ENCODE measurements at regions not wholly inside any gene's neighbourhood (a gene's known extent, or its start where the extent isn't known, plus 50 kb on each side); places are given as distances from the start of the nearest gene placed in this dataset.

- ChIA-PET POLR2A (no interaction called here), CTCF (no interaction called here)
Measured at GRCh38 chr4:162408309-162408708, 244.5 kb upstream of the FSTL5 start.

- ChIA-PET POLR2A (no interaction called here), CTCF (no interaction called here)
Measured at GRCh38 chr4:162406637-162407365, 243.0 kb upstream of the FSTL5 start.

DNA sequence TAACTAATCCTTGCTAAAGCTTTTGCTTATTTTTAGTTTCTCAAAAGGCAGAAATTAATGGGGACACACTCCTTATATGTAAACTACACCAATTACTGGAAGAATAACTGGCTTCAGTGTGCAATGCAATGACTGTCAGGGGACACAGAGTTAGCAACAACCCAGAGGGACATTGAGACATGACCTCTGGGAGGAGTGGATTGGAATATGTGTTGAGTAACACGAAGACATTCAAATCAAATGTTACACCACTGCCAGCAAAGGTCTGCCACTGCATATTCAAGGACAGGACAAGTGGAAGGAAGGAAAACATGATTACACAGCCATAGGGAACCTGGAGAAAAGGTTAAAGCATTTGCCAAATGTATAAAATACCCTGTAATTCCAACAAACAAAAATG is 240.1 kb upstream of the FSTL5 start:
- POLR2A ChIA-PET = no interaction called here
- CTCF ChIA-PET = no interaction called here

- POLR2A ChIA-PET = no interaction called here
- CTCF ChIA-PET = no interaction called here
Measured at GRCh38 chr4:162403419-162403818, 239.6 kb upstream of the FSTL5 start.

GRCh38 chr4:162401021-162401420 is 237.2 kb upstream of the FSTL5 start:
- POLR2A ChIA-PET = no interaction called here
- CTCF ChIA-PET = no interaction called here

- POLR2A ChIA-PET = no interaction called here
- CTCF ChIA-PET = no interaction called here
Measured at GRCh38 chr4:162392946-162393345, 229.1 kb upstream of the FSTL5 start.

DNA sequence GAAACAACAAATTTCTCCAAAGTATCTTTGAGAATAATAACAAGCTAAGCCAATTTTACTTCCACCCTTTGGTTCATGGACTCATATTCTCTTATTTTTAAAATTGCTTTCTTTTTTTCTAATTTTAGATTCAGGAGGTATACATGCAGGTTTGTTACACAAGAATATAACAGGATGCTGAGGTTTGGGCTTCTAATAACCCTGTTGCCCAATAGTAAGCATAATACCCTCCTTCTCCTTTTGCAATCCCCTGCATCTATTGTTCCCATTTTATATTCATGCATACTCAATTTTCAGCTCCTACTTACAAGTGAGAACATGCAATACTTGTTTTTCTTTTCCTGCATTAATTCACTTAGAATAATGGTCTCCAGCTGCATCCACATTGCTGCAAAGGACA is 202.3 kb upstream of the FSTL5 start:
- CTCF ChIA-PET = no interaction called here
- POLR2A ChIA-PET = no interaction called here

- ChIA-PET POLR2A (no interaction called here), CTCF (no interaction called here)
Measured at GRCh38 chr4:162364651-162365050, 200.9 kb upstream of the FSTL5 start.

GRCh38 chr4:162360369-162361149 is 196.8 kb upstream of the FSTL5 start:
- POLR2A ChIA-PET = no interaction called here
- CTCF ChIA-PET = no interaction called here

DNA sequence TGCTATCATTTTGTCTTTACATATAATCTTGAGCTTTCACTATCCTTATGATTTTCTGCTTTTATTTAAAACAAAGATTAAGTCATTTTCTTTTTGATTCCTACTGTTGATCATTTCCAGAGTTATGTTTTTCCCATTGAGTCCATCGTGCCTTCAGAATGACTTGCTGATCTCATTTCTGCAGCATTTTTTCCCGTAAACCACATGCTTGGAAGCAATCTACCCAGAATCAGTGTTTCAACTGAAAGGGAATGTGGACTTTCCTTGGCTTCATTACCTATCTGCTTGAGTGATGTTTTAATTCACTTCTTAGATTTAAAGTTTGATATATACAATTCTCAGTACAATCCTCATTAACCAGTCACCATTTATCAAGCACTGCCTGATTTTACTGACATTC is 192.4 kb upstream of the FSTL5 start:
- CTCF ChIA-PET = no interaction called here
- POLR2A ChIA-PET = no interaction called here

DNA sequence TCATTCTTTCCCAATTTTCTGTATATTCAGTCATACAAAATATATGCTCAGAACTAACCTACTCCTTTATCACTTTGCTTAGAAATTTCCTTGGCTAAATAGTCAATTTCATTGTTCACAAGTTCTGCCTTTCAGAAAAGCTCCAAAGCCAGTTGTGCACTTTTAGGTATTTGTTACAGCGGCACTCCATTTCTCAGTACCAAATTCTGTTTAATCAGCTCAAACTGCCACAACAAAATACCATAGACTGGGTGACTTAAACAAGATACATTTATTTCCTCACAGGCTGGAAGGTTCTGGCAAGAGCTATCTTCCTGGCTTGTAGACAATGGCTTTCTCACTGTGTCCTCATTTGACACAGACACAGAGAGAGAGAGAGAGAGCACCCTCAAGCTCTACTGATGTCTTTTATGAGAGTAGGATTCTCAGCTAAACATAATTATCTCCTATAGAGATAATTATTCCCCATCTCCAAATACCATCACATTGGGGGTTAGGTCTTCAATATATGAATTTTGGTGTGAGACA is 188.8 kb upstream of the FSTL5 start:
- ChIA-PET POLR2A (no interaction called here), CTCF (no interaction called here)

DNA sequence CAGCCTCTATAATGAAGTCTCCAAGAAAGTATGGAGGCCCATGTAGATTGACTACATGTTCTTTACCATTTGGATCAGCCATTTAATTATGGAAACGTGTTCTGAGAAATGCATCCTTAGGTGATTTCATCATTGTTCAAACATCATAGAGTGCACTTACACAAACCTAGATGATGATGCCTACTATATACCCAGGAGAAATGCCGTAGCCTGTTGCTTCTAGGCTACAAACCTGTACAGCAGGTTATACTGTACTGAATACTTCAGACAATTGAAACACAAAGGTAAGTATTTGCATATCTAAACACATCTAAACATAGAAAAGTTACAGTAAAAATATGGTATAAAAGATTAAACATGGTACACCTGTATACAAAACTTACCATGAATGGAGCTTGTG is 186.5 kb upstream of the FSTL5 start:
- CTCF ChIA-PET = no interaction called here
- POLR2A ChIA-PET = no interaction called here

GRCh38 chr4:162349395-162349794 is 185.6 kb upstream of the FSTL5 start:
- CTCF ChIA-PET = no interaction called here
- POLR2A ChIA-PET = no interaction called here

- ChIA-PET POLR2A (no interaction called here), CTCF (no interaction called here)
Measured at GRCh38 chr4:162347842-162348213, 184.0 kb upstream of the FSTL5 start.

GRCh38 chr4:162347156-162347841 is 183.5 kb upstream of the FSTL5 start:
- POLR2A ChIA-PET = no interaction called here
- CTCF ChIA-PET = no interaction called here

GRCh38 chr4:162343967-162344366 is 180.2 kb upstream of the FSTL5 start:
- POLR2A ChIA-PET = no interaction called here
- CTCF ChIA-PET = no interaction called here

DNA sequence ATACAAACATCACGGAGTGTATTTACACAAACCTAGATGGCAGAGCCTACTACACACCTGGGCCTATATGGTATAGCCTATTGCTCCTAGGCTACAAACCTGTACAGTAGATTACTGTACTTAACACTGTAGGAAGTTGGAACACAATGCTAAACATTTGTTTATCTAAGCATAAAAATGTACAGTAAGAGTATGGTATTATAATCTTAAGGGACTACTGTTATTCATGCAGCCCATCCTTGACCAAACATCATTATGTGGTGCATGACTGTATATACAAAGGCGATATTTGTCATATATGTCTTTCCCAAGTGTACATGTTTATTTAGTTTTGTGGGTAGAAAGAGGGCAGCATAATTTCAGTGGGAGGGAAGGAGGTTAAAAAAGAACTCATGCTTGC is 177.7 kb upstream of the FSTL5 start:
- ChIA-PET POLR2A (no interaction called here), CTCF (no interaction called here)

- CTCF ChIA-PET = no interaction called here
Measured at GRCh38 chr4:162323919-162324318, 160.1 kb upstream of the FSTL5 start.

DNA sequence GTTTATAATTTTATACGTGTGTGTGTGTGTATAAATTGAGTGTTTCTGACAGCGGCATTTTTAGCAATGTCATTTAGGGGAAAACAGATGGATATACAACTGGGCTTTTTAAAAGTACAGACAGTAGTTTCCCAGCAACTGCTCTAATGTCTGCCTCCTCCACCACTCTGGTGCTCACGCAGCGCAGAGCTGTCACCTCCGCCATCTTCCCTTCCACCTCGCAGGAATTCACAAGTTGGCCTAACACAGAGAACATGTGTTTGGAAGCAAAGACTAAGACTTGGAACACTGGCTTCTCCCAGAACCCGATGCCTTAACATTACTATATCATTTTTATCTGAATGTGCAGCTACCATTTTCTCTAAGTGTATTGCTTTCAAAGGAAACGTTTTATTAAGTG is 158.3 kb upstream of the FSTL5 start:
- ChIA-PET CTCF (no interaction called here), POLR2A (no interaction called here)

More at GRCh38 chr4:162323919-162324318, 160.1 kb upstream of the FSTL5 start:
- POLR2A ChIA-PET = no interaction called here

DNA sequence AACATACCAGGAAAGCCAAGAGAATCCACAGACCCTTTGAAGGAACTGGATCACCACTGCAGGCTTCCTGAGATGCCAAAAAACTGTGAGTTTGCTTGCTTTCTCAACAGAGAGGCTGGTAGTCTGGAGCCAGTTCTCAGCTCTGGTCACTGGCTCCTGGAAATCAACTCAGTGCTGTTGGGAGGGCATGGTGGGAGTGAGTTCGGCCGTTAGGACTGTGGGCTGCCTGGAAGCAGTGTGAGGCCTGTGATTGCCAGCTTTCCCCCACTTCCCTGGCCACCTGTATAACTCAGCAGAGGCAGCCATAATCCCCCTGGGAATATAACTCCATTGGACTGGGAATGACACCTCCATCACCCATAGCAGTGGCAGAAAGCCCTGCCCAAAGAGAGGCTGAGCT is 122.0 kb upstream of the FSTL5 start:
- CTCF ChIA-PET = no interaction called here
- POLR2A ChIA-PET = no interaction called here

GRCh38 chr4:162282684-162283083 is 118.9 kb upstream of the FSTL5 start:
- ChIA-PET POLR2A (no interaction called here), CTCF (no interaction called here)
